ENCODE measurements at regions not wholly inside any gene's neighbourhood (a gene's known extent, or its start where the extent isn't known, plus 50 kb on each side); places are given as distances from the start of the nearest gene placed in this dataset.
"Not testable (repeated sequence)": the region's sequence is repeated elsewhere in the genome, so short reads cannot be mapped to it uniquely, and the experiment has no call there.

DNA sequence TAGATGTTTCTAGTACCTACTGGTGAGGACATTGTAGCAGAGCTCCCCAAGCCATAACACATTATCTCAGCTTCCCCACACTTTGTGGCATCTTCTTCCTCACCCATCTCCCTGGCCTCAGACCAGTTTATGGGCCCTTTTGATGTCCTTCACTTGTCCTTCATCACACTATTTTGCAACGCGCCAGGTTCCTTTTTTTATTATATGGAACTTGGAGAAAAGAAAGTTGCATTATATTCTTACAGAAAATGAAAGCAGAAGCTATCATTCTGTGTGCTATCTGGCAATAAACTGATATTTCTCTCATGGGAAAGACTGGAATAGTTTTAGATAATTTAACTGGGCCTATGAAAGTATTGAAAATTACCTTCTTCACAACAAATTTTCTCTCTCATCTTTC is 196.9 kb upstream of the ETV3 start (continued):
- TF ChIP-seq RCOR1 (IDR thresholded peaks at IDR 0.05; ENCODE audit: low read length), result no peak
- TF ChIP-seq, protein P1, sequence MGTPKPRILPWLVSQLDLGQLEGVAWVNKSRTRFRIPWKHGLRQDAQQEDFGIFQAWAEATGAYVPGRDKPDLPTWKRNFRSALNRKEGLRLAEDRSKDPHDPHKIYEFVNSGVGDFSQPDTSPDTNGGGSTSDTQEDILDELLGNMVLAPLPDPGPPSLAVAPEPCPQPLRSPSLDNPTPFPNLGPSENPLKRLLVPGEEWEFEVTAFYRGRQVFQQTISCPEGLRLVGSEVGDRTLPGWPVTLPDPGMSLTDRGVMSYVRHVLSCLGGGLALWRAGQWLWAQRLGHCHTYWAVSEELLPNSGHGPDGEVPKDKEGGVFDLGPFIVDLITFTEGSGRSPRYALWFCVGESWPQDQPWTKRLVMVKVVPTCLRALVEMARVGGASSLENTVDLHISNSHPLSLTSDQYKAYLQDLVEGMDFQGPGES (IDR thresholded peaks at IDR 0.05; ENCODE audit: low read depth, low read length), result no peak
- TF ChIP-seq FOSL2 (IDR thresholded peaks at IDR 0.05; ENCODE audit: borderline replicate concordance, low read depth), result no peak
- TF ChIP-seq TCF12 (IDR thresholded peaks at IDR 0.05), result no peak
- no peak for TF ChIP-seq RFX5 (IDR thresholded peaks at IDR 0.05; ENCODE audit: low read length)
- no peak for TF ChIP-seq YY1 (IDR thresholded peaks at IDR 0.05; ENCODE audit: low read depth)
- no peak for TF ChIP-seq GABPA (IDR thresholded peaks at IDR 0.05; ENCODE audit: low read depth)
- TF ChIP-seq FOXM1 (IDR thresholded peaks at IDR 0.05; ENCODE audit: low read depth), result no peak
- no peak for TF ChIP-seq ELF1 (IDR thresholded peaks at IDR 0.05)
- no peak for TF ChIP-seq JUND (IDR thresholded peaks at IDR 0.05)
- TF ChIP-seq FOXJ3 (CRISPR knock-in tag; IDR thresholded peaks at IDR 0.05), result no peak

- H3K36me3 ChIP-seq (replicated peaks in 1 of 2; ENCODE audit: control insufficient read depth in 1 of 2, insufficient read depth in 2 of 2, low read length in 1 of 2), result no peaks in the 10 kb centered on the region
- H3F3A ChIP-seq (replicated peaks; ENCODE audit: insufficient read depth), result no peaks in the 10 kb centered on the region
- TF ChIP-seq, protein P2, sequence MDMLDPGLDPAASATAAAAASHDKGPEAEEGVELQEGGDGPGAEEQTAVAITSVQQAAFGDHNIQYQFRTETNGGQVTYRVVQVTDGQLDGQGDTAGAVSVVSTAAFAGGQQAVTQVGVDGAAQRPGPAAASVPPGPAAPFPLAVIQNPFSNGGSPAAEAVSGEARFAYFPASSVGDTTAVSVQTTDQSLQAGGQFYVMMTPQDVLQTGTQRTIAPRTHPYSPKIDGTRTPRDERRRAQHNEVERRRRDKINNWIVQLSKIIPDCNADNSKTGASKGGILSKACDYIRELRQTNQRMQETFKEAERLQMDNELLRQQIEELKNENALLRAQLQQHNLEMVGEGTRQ (IDR thresholded peaks at IDR 0.05; ENCODE audit: borderline replicate concordance, low read depth, low read length), result no peak
- no peak for TF ChIP-seq RCOR1 (IDR thresholded peaks at IDR 0.05; ENCODE audit: low read length)
- no peak for TF ChIP-seq TEAD4 (IDR thresholded peaks at IDR 0.05; ENCODE audit: borderline replicate concordance, insufficient read depth)
- no peak for TF ChIP-seq ELF1 (IDR thresholded peaks at IDR 0.05)
- no peak for TF ChIP-seq MEF2A (IDR thresholded peaks at IDR 0.05; ENCODE audit: borderline replicate concordance, low read depth)
- no peak for TF ChIP-seq RAD21 (IDR thresholded peaks at IDR 0.05; ENCODE audit: low read length)
- TF ChIP-seq GABPA (IDR thresholded peaks at IDR 0.05; ENCODE audit: low read depth), result no peak
- TF ChIP-seq, protein P3, sequence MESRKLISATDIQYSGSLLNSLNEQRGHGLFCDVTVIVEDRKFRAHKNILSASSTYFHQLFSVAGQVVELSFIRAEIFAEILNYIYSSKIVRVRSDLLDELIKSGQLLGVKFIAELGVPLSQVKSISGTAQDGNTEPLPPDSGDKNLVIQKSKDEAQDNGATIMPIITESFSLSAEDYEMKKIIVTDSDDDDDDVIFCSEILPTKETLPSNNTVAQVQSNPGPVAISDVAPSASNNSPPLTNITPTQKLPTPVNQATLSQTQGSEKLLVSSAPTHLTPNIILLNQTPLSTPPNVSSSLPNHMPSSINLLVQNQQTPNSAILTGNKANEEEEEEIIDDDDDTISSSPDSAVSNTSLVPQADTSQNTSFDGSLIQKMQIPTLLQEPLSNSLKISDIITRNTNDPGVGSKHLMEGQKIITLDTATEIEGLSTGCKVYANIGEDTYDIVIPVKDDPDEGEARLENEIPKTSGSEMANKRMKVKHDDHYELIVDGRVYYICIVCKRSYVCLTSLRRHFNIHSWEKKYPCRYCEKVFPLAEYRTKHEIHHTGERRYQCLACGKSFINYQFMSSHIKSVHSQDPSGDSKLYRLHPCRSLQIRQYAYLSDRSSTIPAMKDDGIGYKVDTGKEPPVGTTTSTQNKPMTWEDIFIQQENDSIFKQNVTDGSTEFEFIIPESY (IDR thresholded peaks at IDR 0.05; ENCODE audit: borderline replicate concordance, low read depth), result no peak
- no peak for TF ChIP-seq JUND (IDR thresholded peaks at IDR 0.05)
- no peak for TF ChIP-seq GATA2 (CRISPR knock-in tag; IDR thresholded peaks at IDR 0.05)
- no peak for TF ChIP-seq RFX5 (IDR thresholded peaks at IDR 0.05; ENCODE audit: low read length)
- TF ChIP-seq TCF12 (IDR thresholded peaks at IDR 0.05), result no peak
- no peaks in the 10 kb centered on the region for H4K20me1 ChIP-seq (ENCODE audit: insufficient read depth)
- no peaks in the 10 kb centered on the region for H3K9me3 ChIP-seq
- H3K4me1 ChIP-seq (ENCODE audit: control insufficient read depth in 1 of 2, insufficient read depth in 2 of 2, low read depth in 1 of 2, low read length in 1 of 2), result no peaks in the 10 kb centered on the region
- H3K9me2 ChIP-seq, result no peaks in the 10 kb centered on the region
- H3K9ac ChIP-seq, result no peak overlapping the region
- no peak overlapping the region for H3K4me2 ChIP-seq
- no peaks in the 10 kb centered on the region for H3K27me3 ChIP-seq (ENCODE audit: insufficient read depth)
- no peak overlapping the region for H3K4me3 ChIP-seq (ENCODE audit: low read depth in 2 of 2, low read length in 1 of 2)
- no peaks in the 10 kb centered on the region for H3K79me2 ChIP-seq (ENCODE audit: insufficient read depth)
- DNase-seq, result no peak
- CTCF ChIA-PET, result no interaction called here
- no peak overlapping the region for H2AFZ ChIP-seq (ENCODE audit: low read depth)
- POLR2A ChIA-PET, result no interaction called here
- 0% methylated on average over 2 of the region's 2 CpGs for WGBS (ENCODE audit: low lambda C conversion rate)
- no peak overlapping the region for H3K27ac ChIP-seq (ENCODE audit: low read depth in 2 of 2, low read length in 1 of 2)
Measured at GRCh38 chr1:157334041-157334440, 195.8 kb upstream of the ETV3 start.

DNA sequence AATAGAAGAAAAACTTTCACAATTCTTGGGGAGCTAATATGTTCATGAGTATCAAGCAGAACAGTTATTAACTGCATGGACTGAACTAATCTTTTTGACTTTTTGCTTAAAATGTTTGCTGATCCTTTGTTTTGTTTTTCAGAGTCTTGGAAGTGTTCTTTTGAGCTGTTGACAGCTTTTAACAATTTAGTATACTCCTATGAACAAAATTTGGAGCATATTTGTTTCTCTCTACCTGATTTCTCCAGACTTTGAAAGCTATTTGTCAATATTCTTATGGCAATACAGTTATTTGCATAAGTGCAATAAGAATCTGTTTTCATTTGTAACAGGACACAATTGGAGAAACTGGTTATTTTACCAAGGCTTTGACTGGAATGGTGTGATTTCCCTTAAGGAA is 192.0 kb upstream of the ETV3 start:
- H3K9me2 ChIP-seq, POLR2A ChIA-PET: not testable (repeated sequence)
- CTCF ChIA-PET, result interaction anchor here (1.4 to 1.5 kb wide), 2 partner anchors 15 to 40 kb away, joined by 3 to 6 read pairs; no protein-coding TSS in a partner anchor

GRCh38 chr1:157328120-157328519 is 189.9 kb upstream of the ETV3 start:
- H3K9me2 ChIP-seq; H4K20me1 ChIP-seq (ENCODE audit: insufficient read depth); H2AFZ ChIP-seq (ENCODE audit: low read depth); H3K4me2 ChIP-seq; H3K36me3 ChIP-seq (replicated peaks in 1 of 2; ENCODE audit: control insufficient read depth in 1 of 2, insufficient read depth in 2 of 2, low read length in 1 of 2); H3K9ac ChIP-seq; H3K4me3 ChIP-seq (ENCODE audit: low read depth in 2 of 2, low read length in 1 of 2); H3K27ac ChIP-seq (ENCODE audit: low read depth in 2 of 2, low read length in 1 of 2); H3F3A ChIP-seq (replicated peaks; ENCODE audit: insufficient read depth); CTCF ChIA-PET; H3K9me3 ChIP-seq; POLR2A ChIA-PET; DNase-seq; H3K79me2 ChIP-seq (ENCODE audit: insufficient read depth); H3K27me3 ChIP-seq (ENCODE audit: insufficient read depth); H3K4me1 ChIP-seq (ENCODE audit: control insufficient read depth in 1 of 2, insufficient read depth in 2 of 2, low read depth in 1 of 2, low read length in 1 of 2): not testable (repeated sequence)

More for the DNA sequence above, 192.0 kb upstream of the ETV3 start:
- not testable (repeated sequence) for H2AFZ ChIP-seq (ENCODE audit: low read depth); H3K4me1 ChIP-seq (ENCODE audit: control insufficient read depth in 1 of 2, insufficient read depth in 2 of 2, low read depth in 1 of 2, low read length in 1 of 2); H3K9ac ChIP-seq; H3F3A ChIP-seq (replicated peaks; ENCODE audit: insufficient read depth); H3K27me3 ChIP-seq (ENCODE audit: insufficient read depth); H3K4me2 ChIP-seq; H3K4me3 ChIP-seq (ENCODE audit: low read depth in 2 of 2, low read length in 1 of 2); DNase-seq; H3K27ac ChIP-seq (ENCODE audit: low read depth in 2 of 2, low read length in 1 of 2); H4K20me1 ChIP-seq (ENCODE audit: insufficient read depth); H3K9me3 ChIP-seq; H3K36me3 ChIP-seq (replicated peaks in 1 of 2; ENCODE audit: control insufficient read depth in 1 of 2, insufficient read depth in 2 of 2, low read length in 1 of 2); H3K79me2 ChIP-seq (ENCODE audit: insufficient read depth)

Measured in SK-N-SH (cell line).